ENCODE measurements at regions not wholly inside any gene's neighbourhood (a gene's known extent, or its start where the extent isn't known, plus 50 kb on each side); places are given as distances from the start of the nearest gene placed in this dataset.

- Histone ChIP-seq H3K27ac (ENCODE audit: insufficient read depth, low read depth, low read length) (no peak overlapping the region), H3K27me3 (ENCODE audit: control insufficient read depth in 2 of 2, insufficient read depth in 2 of 2, low read length in 2 of 2) (no peaks in the 10 kb centered on the region), H3K36me3 (ENCODE audit: control insufficient read depth in 2 of 2, extremely low read depth in 1 of 2, insufficient read depth in 2 of 2, low read length in 2 of 2) (no peaks in the 10 kb centered on the region), H4K20me1 (replicated peaks; ENCODE audit: control insufficient read depth, extremely low read depth, insufficient read depth, low read length) (no peaks in the 10 kb centered on the region), H3K4me3 (replicated peaks in 1 of 3; ENCODE audit: insufficient read depth in 1 of 3, low read depth in 1 of 3, low read length in 3 of 3) (no peak overlapping the region), H3K4me1 (ENCODE audit: control insufficient read depth, extremely low read depth, insufficient read depth, low read length) (no peaks in the 10 kb centered on the region), H3K9me3 (replicated peaks; ENCODE audit: control insufficient read depth, insufficient read depth, low read length) (no peaks in the 10 kb centered on the region), H3K4me2 (ENCODE audit: insufficient read depth, low read length) (no peak overlapping the region), H2AFZ (ENCODE audit: low read depth, low read length) (no peak overlapping the region), H3K79me2 (ENCODE audit: control insufficient read depth, insufficient read depth, low read length) (no peaks in the 10 kb centered on the region), H3K9ac (replicated peaks; ENCODE audit: extremely low read depth, insufficient read depth, low read length) (no peak overlapping the region), H3K9me1 (replicated peaks; ENCODE audit: control insufficient read depth, extremely low read depth, insufficient read depth, low read length) (no peaks in the 10 kb centered on the region)
- dilution Hi-C loops (cut with MboI; ENCODE audit: extremely low pct_ligation_motif_present, low sequenced_read_pairs): no loop called here
- FAIRE-seq (no peak), DNase-seq (ENCODE audit: low read depth, low spot score) (no peak)
- no TSS peak for BruUV-seq (replicated peaks)
- ChIA-PET CTCF (no interaction called here), POLR2A (no interaction called here)
- intact Hi-C loops (cut with micrococcal nuclease): no loop called here
- TF ChIP-seq MAX (IDR thresholded peaks at IDR 0.05; ENCODE audit: insufficient read depth, insufficient read length) (no peak), POLR2A (IDR thresholded peaks at IDR 0.05; ENCODE audit: low read depth, low read length) (no peak), MYC (IDR thresholded peaks at IDR 0.05; ENCODE audit: low read depth, low read length) (no peak), GATA2 (IDR thresholded peaks at IDR 0.05; ENCODE audit: insufficient read depth, insufficient read length, low read depth, low read length) (no peak), FOS (IDR thresholded peaks at IDR 0.05; ENCODE audit: borderline replicate concordance, insufficient read depth, low read length) (no peak), EZH2 (IDR thresholded peaks at IDR 0.05; ENCODE audit: borderline replicate concordance, low read depth, low read length, severe bottlenecking) (no peak), POLR2AphosphoS5 (IDR thresholded peaks at IDR 0.05; ENCODE audit: insufficient read depth, low read depth, low read length) (no peak)
These were observed 96.2 kb upstream of the CYYR1 start for GRCh38 chr21:26669215-26669764.

- BruUV-seq (replicated peaks): no TSS peak
- dilution Hi-C loops (cut with MboI; ENCODE audit: extremely low pct_ligation_motif_present, low sequenced_read_pairs): no loop called here
- FAIRE-seq (no peak), DNase-seq (ENCODE audit: low read depth, low spot score) (no peak)
- Histone ChIP-seq H3K4me2 (ENCODE audit: insufficient read depth, low read length) (no peak overlapping the region), H3K36me3 (ENCODE audit: control insufficient read depth in 2 of 2, extremely low read depth in 1 of 2, insufficient read depth in 2 of 2, low read length in 2 of 2) (no peaks in the 10 kb centered on the region), H3K4me3 (replicated peaks in 1 of 3; ENCODE audit: insufficient read depth in 1 of 3, low read depth in 1 of 3, low read length in 3 of 3) (no peak overlapping the region), H3K4me1 (ENCODE audit: control insufficient read depth, extremely low read depth, insufficient read depth, low read length) (no peaks in the 10 kb centered on the region), H2AFZ (ENCODE audit: low read depth, low read length) (no peak overlapping the region), H3K9me3 (replicated peaks; ENCODE audit: control insufficient read depth, insufficient read depth, low read length) (no peaks in the 10 kb centered on the region), H3K9ac (replicated peaks; ENCODE audit: extremely low read depth, insufficient read depth, low read length) (no peak overlapping the region), H3K79me2 (ENCODE audit: control insufficient read depth, insufficient read depth, low read length) (no peaks in the 10 kb centered on the region), H4K20me1 (replicated peaks; ENCODE audit: control insufficient read depth, extremely low read depth, insufficient read depth, low read length) (no peaks in the 10 kb centered on the region), H3K9me1 (replicated peaks; ENCODE audit: control insufficient read depth, extremely low read depth, insufficient read depth, low read length) (no peaks in the 10 kb centered on the region), H3K27ac (ENCODE audit: insufficient read depth, low read depth, low read length) (no peak overlapping the region), H3K27me3 (ENCODE audit: control insufficient read depth in 2 of 2, insufficient read depth in 2 of 2, low read length in 2 of 2) (no peaks in the 10 kb centered on the region)
- TF ChIP-seq MAX (IDR thresholded peaks at IDR 0.05; ENCODE audit: insufficient read depth, insufficient read length) (no peak), EZH2 (IDR thresholded peaks at IDR 0.05; ENCODE audit: borderline replicate concordance, low read depth, low read length, severe bottlenecking) (no peak), JUN (IDR thresholded peaks at IDR 0.05; ENCODE audit: borderline replicate concordance, insufficient read depth, insufficient read length, low read depth) (no peak), CTCF (IDR thresholded peaks at IDR 0.05; ENCODE audit: extremely low read depth in 1 of 2, insufficient read depth in 1 of 2, low read depth in 1 of 2, low read length in 2 of 2) (no peak), MYC (IDR thresholded peaks at IDR 0.05; ENCODE audit: low read depth, low read length) (no peak), GATA2 (IDR thresholded peaks at IDR 0.05; ENCODE audit: insufficient read depth, insufficient read length, low read depth, low read length) (no peak), FOS (IDR thresholded peaks at IDR 0.05; ENCODE audit: borderline replicate concordance, insufficient read depth, low read length) (no peak), POLR2AphosphoS5 (IDR thresholded peaks at IDR 0.05; ENCODE audit: insufficient read depth, low read depth, low read length) (no peak), POLR2A (IDR thresholded peaks at IDR 0.05; ENCODE audit: low read depth, low read length) (no peak)
- CTCF ChIA-PET: no interaction called here
- intact Hi-C loops (cut with micrococcal nuclease): no loop called here
- POLR2A ChIA-PET: no interaction called here
These were observed 86.7 kb upstream of the CYYR1 start for GRCh38 chr21:26659757-26660156.
